H1 (cell line): ENCODE measurements at regions not wholly inside any gene's neighbourhood (a gene's known extent, or its start where the extent isn't known, plus 50 kb on each side); places are given as distances from the start of the nearest gene placed in this dataset.

Experiments used
- CTCF ChIA-PET: fragments of 300-600 bp; sonication (Branson Sonifier 250); formaldehyde crosslinking; loops from one replicate; lab custom pipeline; 2021; ENCODE audit not compliant: partially characterized antibody; lab: Charles Lee
- POLR2A ChIA-PET: fragments of 300-600 bp; sonication (Branson Sonifier 250); formaldehyde crosslinking; loops from one replicate; lab custom pipeline; 2021; ENCODE audit warnings: inconsistent platforms; ENCODE audit not compliant: partially characterized antibody; lab: Charles Lee
- DNase-seq, 2 experiments: peaks; one replicate each; pipeline versions ENCODE4 v3.0.0 to v3.0.0-alpha.2; 2010 to 2022; ENCODE audit warnings: low spot score in 2 of 2, low read depth in 1 of 2, mixed read lengths in 1 of 2
- FAIRE-seq: peaks from 2 replicates; lab custom pipeline; 2011; peaks lifted over from hg19 to GRCh38; lab: Jason Lieb, UNC
- H2AFZ ChIP-seq: 2 replicates; pipeline ENCODE4 v1.8.1; 2012; ENCODE audit warnings: low read length, inconsistent platforms
- H2AK5ac ChIP-seq: 2 replicates; pipeline ENCODE4 v1.6.1; 2013; ENCODE audit warnings: low read depth, low read length
- H2BK120ac ChIP-seq: replicated peaks from 2 replicates; pipeline ENCODE3; 2013; ENCODE audit warnings: low read depth, low read length, inconsistent platforms
- H2BK12ac ChIP-seq: 2 replicates; pipeline ENCODE4 v1.6.1; 2013; ENCODE audit warnings: low read depth, low read length
- H2BK15ac ChIP-seq: 2 replicates; pipeline ENCODE4 v1.6.1; 2013; ENCODE audit warnings: low read length
- H2BK20ac ChIP-seq: 2 replicates; pipeline ENCODE4 v1.6.1; 2013; ENCODE audit warnings: low read length
- H2BK5ac ChIP-seq: 2 replicates; pipeline ENCODE4 v1.6.1; 2013; ENCODE audit warnings: low read depth, low read length
- H3K14ac ChIP-seq: 2 replicates; pipeline ENCODE4 v1.6.1; 2013; ENCODE audit warnings: inconsistent platforms; ENCODE audit not compliant: insufficient read length
- H3K18ac ChIP-seq: 2 replicates; pipeline ENCODE4 v1.6.1; 2013; ENCODE audit warnings: low read length; ENCODE audit errors: extremely low read depth
- H3K23ac ChIP-seq: 2 replicates; pipeline ENCODE4 v1.6.1; 2013; ENCODE audit warnings: inconsistent platforms; ENCODE audit not compliant: insufficient read length
- H3K23me2 ChIP-seq: 2 replicates; pipeline ENCODE4 v1.6.1; 2013; ENCODE audit warnings: low read depth, low read length
- H3K27ac ChIP-seq: 2 replicates; pipeline ENCODE4 v1.6.1; 2011; ENCODE audit warnings: low read depth, low read length, inconsistent platforms
- H3K27me3 ChIP-seq, 4 experiments: replicated peaks in 1 of 4; 1 replicate in 1 of 4; 2 replicates in 3 of 4; pipeline versions ENCODE4 v1.6.1 to v1.8.1; 2011 to 2013; ENCODE audit warnings: low read length in 3 of 4, mild to moderate bottlenecking in 3 of 4, inconsistent platforms in 2 of 4, mixed read lengths in 2 of 4, moderate library complexity in 1 of 4; ENCODE audit not compliant: control insufficient read depth in 3 of 4, insufficient read depth in 3 of 4; ENCODE audit errors: extremely low read depth in 1 of 4
- H3K36me3 ChIP-seq, 4 experiments: 2 replicates each; pipeline versions ENCODE4 v1.6.1 to v1.8.1; 2011 to 2013; ENCODE audit warnings: mild to moderate bottlenecking in 4 of 4, low read length in 3 of 4, moderate library complexity in 2 of 4, control low read depth in 1 of 4, inconsistent platforms in 1 of 4; ENCODE audit not compliant: insufficient read depth in 4 of 4, control insufficient read depth in 2 of 4
- H3K4ac ChIP-seq: replicated peaks from 2 replicates; pipeline ENCODE3; 2013; ENCODE audit warnings: low read length, low read depth, mixed read lengths, inconsistent platforms; ENCODE audit not compliant: insufficient read length
- H3K4me1 ChIP-seq, 4 experiments: replicated peaks in 1 of 4; 1 replicate in 1 of 4; 2 replicates in 3 of 4; pipeline versions ENCODE4 v1.6.1 to v1.8.1; 2011 to 2013; ENCODE audit warnings: low read length in 3 of 4, inconsistent platforms in 2 of 4, mixed read lengths in 1 of 4; ENCODE audit not compliant: insufficient read depth in 4 of 4, control insufficient read depth in 3 of 4
- H3K4me2 ChIP-seq, 2 experiments: 2 replicates each; pipeline versions ENCODE4 v1.6.1 to v1.8.1; 2011 to 2013; ENCODE audit warnings: low read depth in 2 of 2, low read length in 2 of 2, control low read depth in 1 of 2, inconsistent platforms in 1 of 2, mild to moderate bottlenecking in 1 of 2; ENCODE audit not compliant: insufficient read depth in 1 of 2
- H3K4me3 ChIP-seq, 4 experiments: fragments of 200-600, 300-600 bp in 1 of 4; sonication (generic), shearing (Covaris generic), sonication (Bioruptor Twin) in 1 of 4; 2 replicates each; pipeline versions ENCODE4 v1.5.1 to v1.8.1; 2011 to 2016; ENCODE audit warnings: low read length in 4 of 4, low read depth in 3 of 4, control low read depth in 2 of 4, inconsistent platforms in 2 of 4, mild to moderate bottlenecking in 2 of 4, mixed read lengths in 1 of 4, moderate library complexity in 1 of 4; ENCODE audit not compliant: insufficient read depth in 2 of 4; ENCODE audit errors: extremely low read depth in 1 of 4
- H3K56ac ChIP-seq: replicated peaks from 2 replicates; pipeline ENCODE3; 2013; ENCODE audit warnings: low read depth, mild to moderate bottlenecking, mixed read lengths, low read length, inconsistent platforms; ENCODE audit not compliant: insufficient read length
- H3K79me1 ChIP-seq: 2 replicates; pipeline ENCODE4 v1.6.1; 2013; ENCODE audit warnings: low read depth, low read length, control low read depth
- H3K79me2 ChIP-seq, 2 experiments: 2 replicates each; pipeline versions ENCODE4 v1.6.1 to v1.8.1; 2012 to 2013; ENCODE audit warnings: low read length in 2 of 2, mild to moderate bottlenecking in 2 of 2, inconsistent platforms in 1 of 2; ENCODE audit not compliant: insufficient read depth in 2 of 2, control insufficient read depth in 1 of 2
- H3K9ac ChIP-seq, 4 experiments: replicated peaks in 1 of 4; 1 replicate in 1 of 4; 2 replicates in 3 of 4; pipeline versions ENCODE4 v1.6.1 to v1.8.1; 2011 to 2013; ENCODE audit warnings: low read depth in 3 of 4, low read length in 3 of 4, control low read depth in 2 of 4, mild to moderate bottlenecking in 2 of 4, moderate library complexity in 2 of 4, inconsistent platforms in 1 of 4; ENCODE audit errors: extremely low read depth in 1 of 4
- H3K9me3 ChIP-seq, 2 experiments: 2 replicates each; pipeline versions ENCODE4 v1.6.1 to v1.8.1; 2012 to 2013; ENCODE audit warnings: mild to moderate bottlenecking in 2 of 2, moderate library complexity in 2 of 2, control low read depth in 1 of 2, inconsistent platforms in 1 of 2, low read depth in 1 of 2, low read length in 1 of 2, mixed read lengths in 1 of 2; ENCODE audit not compliant: insufficient read depth in 2 of 2
- H4K20me1 ChIP-seq, 2 experiments: replicated peaks in 1 of 2; 2 replicates each; pipeline versions ENCODE3 to v1.8.1; 2011 to 2013; ENCODE audit warnings: inconsistent platforms in 2 of 2, low read length in 2 of 2, mild to moderate bottlenecking in 1 of 2; ENCODE audit not compliant: insufficient read depth in 2 of 2, control insufficient read depth in 1 of 2
- H4K5ac ChIP-seq: 2 replicates; pipeline ENCODE4 v1.6.1; 2013; ENCODE audit warnings: low read length, low read depth, mixed read lengths, inconsistent platforms; ENCODE audit not compliant: insufficient read length
- H4K8ac ChIP-seq: 2 replicates; pipeline ENCODE4 v1.8.0; 2013; ENCODE audit warnings: mild to moderate bottlenecking, moderate library complexity, low read length, inconsistent platforms; ENCODE audit not compliant: insufficient read depth; ENCODE audit errors: extremely low read depth
- H4K91ac ChIP-seq: replicated peaks from 2 replicates; pipeline ENCODE3; 2013; ENCODE audit warnings: low read length, mixed read lengths, inconsistent platforms; ENCODE audit not compliant: insufficient read length
- RXRA ChIP-seq: IDR thresholded peaks from 2 replicates; pipeline ENCODE4 v1.6.1; 2011; ENCODE audit warnings: low read depth, mild to moderate bottlenecking, low read length, moderate library complexity; ENCODE audit not compliant: insufficient read depth
- WGBS, 2 experiments: shearing (Covaris generic) in 1 of 2; methylation state at CpG; one replicate each; pipeline versions ENCODE4 v1.1.6 to v1.1.7; 2013 to 2015; ENCODE audit warnings: low lambda C conversion rate in 2 of 2, mixed read lengths in 2 of 2, inconsistent platforms in 1 of 2, low coverage in 1 of 2, missing lambda C conversion rate in 1 of 2; ENCODE audit not compliant: insufficient replicate concordance in 2 of 2, insufficient coverage in 1 of 2, insufficient read length in 1 of 2; ENCODE audit errors: extremely low coverage in 1 of 2, missing lambda C conversion rate in 1 of 2; 5-methylcytosine and 5-hydroxymethylcytosine counted together

DNA sequence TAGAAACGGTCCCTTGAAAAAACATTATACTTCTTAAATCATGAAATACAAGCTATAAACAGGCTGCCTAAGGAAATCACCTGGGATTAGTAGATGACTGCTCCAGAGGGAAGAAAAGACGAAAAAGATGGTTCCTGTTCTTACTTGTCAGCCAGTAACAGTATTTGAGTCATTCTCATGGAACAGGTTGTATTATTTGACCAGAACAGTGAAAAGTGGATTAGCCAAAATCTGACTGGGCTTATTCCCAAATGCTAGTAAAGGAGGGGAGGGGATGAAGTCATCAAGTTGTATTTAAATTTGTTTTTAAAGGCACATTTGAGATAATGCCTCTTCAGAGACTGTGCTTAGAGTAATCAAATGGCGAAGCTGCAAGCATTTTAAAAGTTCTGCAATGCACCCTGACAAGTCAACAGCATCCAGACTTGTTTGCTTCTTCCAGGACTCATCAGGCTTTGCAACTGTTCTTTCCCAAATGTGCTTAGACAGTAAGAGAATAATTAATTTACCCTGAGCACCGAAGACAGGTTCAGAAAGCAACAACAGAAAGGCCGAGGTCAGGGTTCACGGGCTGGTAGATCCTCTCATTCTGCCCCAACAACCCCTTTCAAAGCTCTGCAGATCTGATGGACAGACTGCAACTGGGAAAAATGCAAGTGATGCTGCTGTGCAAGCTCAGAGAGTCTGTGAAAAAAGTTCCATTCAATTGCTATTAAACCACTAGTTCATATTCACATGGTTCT, 800.6 kb downstream of the KCTD16 start:
- Histone ChIP-seq H3K79me2 (no peaks in the 10 kb centered on the region), H3K9me3 (peaks cover 4 to 10% of the 10 kb centered on the region in 2 experiments; a peak in 1 of 4 replicates), H4K5ac (no peak overlapping the region), H2BK12ac (no peak overlapping the region), H3K4ac (no peak overlapping the region), H3K23me2 (no peaks in the 10 kb centered on the region), H4K91ac (no peak overlapping the region), H2BK5ac (no peak overlapping the region), H3K9ac (no peak overlapping the region), H3K27me3 (no peaks in the 10 kb centered on the region; a peak in 1 of 7 replicates), H3K79me1 (no peaks in the 10 kb centered on the region), H3K27ac (no peak overlapping the region), H2BK120ac (no peak overlapping the region), H2AK5ac (no peak overlapping the region), H2BK20ac (no peak overlapping the region), H3K18ac (no peak overlapping the region), H3K14ac (no peak overlapping the region), H3K4me2 (no peak overlapping the region), H3K56ac (no peak overlapping the region), H3K36me3 (no peaks in the 10 kb centered on the region), H4K8ac (no peak overlapping the region; the same call in 1 of the 2 replicates), H4K20me1 (no peaks in the 10 kb centered on the region), H3K23ac (no peak overlapping the region), H3K4me1 (no peaks in the 10 kb centered on the region), H3K4me3 (no peak overlapping the region), H2BK15ac (no peak overlapping the region), H2AFZ (no peak overlapping the region; the same call in 1 of the 2 replicates)
- 91% methylated on average over 6 of the region's 6 CpGs; no CpG with 5 or more reads in 1 of the 2 experiments for WGBS, 2 experiments
- POLR2A ChIA-PET, result no interaction called here
- FAIRE-seq (no peak), DNase-seq (no peak)
- no peak for TF ChIP-seq RXRA
- TF ChIP-seq, all 59 proteins: peak for 0
- CTCF ChIA-PET, result no interaction called here
